AG09309 (cell line): ENCODE measurements at regions not wholly inside any gene's neighbourhood (a gene's known extent, or its start where the extent isn't known, plus 50 kb on each side); places are given as distances from the start of the nearest gene placed in this dataset.
"Not testable (repeated sequence)": the region's sequence is repeated elsewhere in the genome, so short reads cannot be mapped to it uniquely, and the experiment has no call there.

Experiments used
- DNase-seq: peaks from one replicate; pipeline ENCODE4 v3.0.0-alpha.2; 2010; ENCODE audit warnings: low read depth
- H3K4me3 ChIP-seq: 2 replicates; pipeline ENCODE4 v1.5.1; 2011; ENCODE audit warnings: mild to moderate bottlenecking, low read depth, low read length, moderate library complexity; ENCODE audit not compliant: control insufficient read depth
- TF ChIP-seq, protein P1 (sequence below): IDR thresholded peaks from 2 replicates; pipeline ENCODE4 v1.5.1; 2011; ENCODE audit warnings: mild to moderate bottlenecking, low read depth, low read length, inconsistent platforms; ENCODE audit not compliant: insufficient read depth, control insufficient read depth; ENCODE audit errors: missing control alignments

DNA sequence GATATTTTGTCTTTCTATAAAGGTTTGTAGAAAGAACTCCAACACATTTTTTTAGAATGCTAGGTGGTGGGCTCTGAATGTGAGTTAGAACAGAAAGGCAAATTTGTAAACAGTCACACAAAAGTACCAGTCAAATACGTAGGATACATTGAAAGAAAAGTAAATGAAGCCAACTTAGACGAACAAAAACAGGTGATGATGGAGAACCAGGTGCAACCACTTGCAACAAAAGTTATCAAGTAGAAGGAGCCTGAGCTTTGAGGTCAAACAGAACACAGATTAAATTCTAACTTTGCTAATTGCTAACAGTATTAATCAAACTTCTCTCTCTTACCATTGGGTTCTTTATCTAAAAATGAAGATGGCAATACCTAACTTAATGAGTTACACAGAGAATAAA, 62.7 kb upstream of the DAPP1 start:
- DNase-seq: no peak
- H3K4me3 ChIP-seq: no peak overlapping the region
- TF ChIP-seq, protein P1, sequence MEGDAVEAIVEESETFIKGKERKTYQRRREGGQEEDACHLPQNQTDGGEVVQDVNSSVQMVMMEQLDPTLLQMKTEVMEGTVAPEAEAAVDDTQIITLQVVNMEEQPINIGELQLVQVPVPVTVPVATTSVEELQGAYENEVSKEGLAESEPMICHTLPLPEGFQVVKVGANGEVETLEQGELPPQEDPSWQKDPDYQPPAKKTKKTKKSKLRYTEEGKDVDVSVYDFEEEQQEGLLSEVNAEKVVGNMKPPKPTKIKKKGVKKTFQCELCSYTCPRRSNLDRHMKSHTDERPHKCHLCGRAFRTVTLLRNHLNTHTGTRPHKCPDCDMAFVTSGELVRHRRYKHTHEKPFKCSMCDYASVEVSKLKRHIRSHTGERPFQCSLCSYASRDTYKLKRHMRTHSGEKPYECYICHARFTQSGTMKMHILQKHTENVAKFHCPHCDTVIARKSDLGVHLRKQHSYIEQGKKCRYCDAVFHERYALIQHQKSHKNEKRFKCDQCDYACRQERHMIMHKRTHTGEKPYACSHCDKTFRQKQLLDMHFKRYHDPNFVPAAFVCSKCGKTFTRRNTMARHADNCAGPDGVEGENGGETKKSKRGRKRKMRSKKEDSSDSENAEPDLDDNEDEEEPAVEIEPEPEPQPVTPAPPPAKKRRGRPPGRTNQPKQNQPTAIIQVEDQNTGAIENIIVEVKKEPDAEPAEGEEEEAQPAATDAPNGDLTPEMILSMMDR: no peak

DNA sequence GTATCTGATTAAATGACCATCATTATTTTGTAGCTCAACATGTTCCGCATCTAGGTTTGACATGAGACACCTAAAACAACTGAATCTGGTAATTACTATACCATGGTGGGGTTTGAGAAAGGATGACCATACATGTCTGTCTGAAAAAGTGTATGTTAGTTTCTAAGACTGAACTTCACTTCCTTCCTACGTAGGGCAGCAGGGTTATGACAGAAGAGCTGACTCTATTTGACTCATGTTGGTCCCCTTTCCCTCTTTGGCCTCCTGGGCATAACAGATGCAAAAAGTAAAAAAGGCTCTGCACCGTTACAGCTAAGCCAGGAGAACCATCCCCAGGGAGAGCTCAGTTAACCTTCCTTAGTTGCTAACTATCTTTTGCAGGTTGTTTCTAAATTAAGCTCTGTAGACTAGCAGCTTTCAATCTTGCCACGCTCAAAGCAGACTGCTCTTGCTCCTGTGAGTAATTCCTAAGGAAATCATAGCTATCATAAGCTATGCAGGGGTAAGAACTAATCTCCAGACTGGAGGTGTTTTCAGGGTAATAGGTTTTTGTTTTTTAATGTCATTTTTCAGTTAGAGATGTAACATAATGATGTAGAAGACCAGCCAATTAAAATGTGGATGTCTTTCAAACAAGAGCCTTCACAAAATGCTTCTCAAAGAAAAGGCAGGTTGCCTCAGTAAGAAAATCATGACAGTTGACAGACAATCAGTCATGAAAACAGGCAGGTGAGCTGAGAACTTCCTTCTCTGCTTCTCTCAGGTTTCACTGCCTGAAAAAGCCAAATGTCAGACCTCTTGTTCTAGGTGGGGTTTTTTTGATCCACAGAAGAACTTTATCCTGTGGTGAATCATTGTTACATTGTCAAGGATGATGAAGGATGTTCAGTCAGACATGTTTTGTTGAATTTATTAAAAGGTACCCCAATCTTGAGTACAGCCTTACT, 66.9 kb upstream of the DAPP1 start:
- no peak overlapping the region for H3K4me3 ChIP-seq
- no peak for DNase-seq
- TF ChIP-seq, protein P1: no peak

DNA sequence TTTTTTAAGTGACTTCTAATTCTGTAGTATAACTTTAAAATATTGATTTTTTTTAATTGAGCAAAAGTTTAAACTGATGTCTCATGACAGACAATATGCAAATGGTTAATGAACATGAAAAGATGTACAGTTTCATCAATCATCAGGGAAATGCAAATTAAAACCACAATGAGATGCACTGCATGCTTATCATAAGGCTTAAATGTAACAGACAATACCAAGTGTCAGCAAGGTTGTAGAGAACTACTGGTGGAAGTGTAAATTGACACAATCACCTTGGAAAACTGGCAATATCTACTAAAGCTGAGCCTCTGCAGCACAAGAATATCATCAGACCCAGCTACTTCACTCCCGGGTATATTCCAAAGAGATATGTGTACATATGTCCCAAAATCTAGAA, 70.2 kb upstream of the DAPP1 start:
- no peak overlapping the region for H3K4me3 ChIP-seq
- DNase-seq: no peak
- TF ChIP-seq, protein P1: no peak

DNA sequence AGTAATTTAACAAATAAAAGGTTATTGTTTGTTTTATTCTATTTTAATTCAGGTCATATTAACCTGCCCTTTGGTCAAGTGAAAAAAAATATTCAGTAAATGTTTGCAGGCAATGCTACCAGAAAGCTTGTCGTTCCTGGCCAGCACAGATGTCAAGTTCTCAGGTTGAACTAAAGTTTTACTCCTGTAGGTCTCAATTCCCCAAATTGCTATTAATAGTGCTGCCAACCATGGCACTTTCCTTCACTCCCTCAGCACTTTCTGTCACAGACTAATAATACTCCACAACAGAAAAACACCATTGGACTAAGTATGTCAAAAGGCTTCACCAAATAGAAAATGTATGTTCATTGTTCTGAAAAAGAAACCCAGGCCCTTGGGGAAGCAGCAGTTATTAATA, 79.2 kb upstream of the C4orf54 start:
- TF ChIP-seq, protein P1: no peak
- DNase-seq: no peak
- no peak overlapping the region for H3K4me3 ChIP-seq

DNA sequence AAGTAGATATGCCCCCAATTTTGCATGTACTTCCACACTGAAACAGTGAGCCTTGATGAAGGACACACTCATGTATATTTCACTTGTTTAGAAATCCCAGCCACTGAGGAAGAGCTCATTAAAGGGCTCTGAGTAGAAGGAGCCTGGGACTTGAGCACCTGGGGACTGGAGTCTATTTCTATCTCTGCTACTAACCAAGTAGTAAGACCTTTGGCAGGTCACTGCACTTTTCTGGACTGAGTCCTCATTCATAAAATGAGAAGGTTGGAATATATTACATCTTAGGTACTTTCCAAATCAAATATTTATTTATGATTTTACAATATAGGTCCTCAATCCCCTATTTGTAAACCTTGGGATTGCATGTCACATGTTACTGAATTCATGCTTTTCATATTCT, 78.2 kb upstream of the C4orf54 start:
- TF ChIP-seq, protein P1: no peak
- no peak overlapping the region for H3K4me3 ChIP-seq
- DNase-seq: no peak

DNA sequence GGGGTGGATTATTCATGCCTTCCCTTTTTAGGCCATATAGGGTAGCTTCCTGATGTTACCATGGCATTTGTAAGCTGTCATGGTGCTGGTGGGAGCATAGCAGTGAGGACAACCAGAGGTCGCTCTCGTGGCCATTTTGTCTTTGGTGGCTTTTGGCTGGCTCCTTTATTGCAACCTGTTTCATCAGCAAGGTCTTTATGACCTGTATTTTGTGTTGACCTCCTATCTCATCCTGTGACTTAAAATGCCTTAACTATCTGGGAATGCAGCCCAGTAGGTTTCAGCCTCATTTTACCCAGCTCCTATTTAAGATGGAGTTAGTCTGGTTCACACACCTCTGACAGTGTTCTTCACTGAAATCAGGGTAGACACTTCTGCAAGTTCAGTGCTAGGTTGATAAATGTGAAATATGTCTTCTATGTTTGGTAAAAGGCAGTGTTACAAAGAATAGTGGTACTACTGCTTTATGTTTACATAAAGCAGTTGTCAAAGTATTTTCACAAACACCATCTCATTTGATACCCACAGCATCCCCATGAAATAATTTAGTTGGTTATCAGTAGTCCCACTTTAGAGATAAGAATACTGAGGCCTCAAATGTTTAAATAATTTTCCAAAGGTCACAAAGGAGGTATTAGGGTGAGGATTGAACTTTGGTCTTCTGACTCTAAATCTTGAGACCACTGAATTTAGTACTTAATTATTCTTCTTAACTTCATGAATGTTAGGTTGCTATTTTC, 77.1 kb upstream of the C4orf54 start:
- no peak overlapping the region for H3K4me3 ChIP-seq
- no peak for DNase-seq
- TF ChIP-seq, protein P1: no peak

DNA sequence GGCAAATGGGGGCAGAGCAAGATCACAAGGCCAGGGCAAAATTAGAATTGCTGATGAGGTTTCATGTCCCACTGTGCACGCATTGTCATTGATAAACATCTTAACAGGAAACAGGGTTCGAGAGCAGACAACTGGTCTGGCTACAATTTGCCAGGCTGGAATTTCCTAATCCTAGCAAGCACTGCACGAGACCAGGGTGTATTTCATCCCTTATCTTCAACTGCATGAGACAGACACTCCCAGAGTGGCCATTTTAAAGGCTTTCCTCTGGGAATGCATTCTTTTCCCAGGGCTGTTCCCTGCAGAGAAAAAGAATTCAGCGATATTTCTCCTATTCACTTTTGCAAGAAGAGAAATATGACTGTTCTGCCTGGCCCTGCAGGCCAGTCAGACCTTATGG, 75.8 kb upstream of the C4orf54 start:
- not testable (repeated sequence) for H3K4me3 ChIP-seq, DNase-seq
